Right renal cortex interstitium (tissue), 3 donors: ENCODE measurements at regions not wholly inside any gene's neighbourhood (a gene's known extent, or its start where the extent isn't known, plus 50 kb on each side); places are given as distances from the start of the nearest gene placed in this dataset.
"Not testable (repeated sequence)": the region's sequence is repeated elsewhere in the genome, so short reads cannot be mapped to it uniquely, and the experiment has no call there.

ENCODE experiments used
- DNase-seq, 3 donors: peaks; one replicate each; pipeline ENCODE4 v3.0.0-alpha.2; 2013; ENCODE audit warnings: low read depth in 3 of 3, low spot score in 2 of 3

- DNase-seq, result no peak
Observed at GRCh38 chr3:18195836-18196235, 229.3 kb downstream of the SATB1 start.

- DNase-seq, result no peak
Observed at GRCh38 chr3:18194431-18194830, 230.7 kb downstream of the SATB1 start.

GRCh38 chr3:18190646-18191045, 234.5 kb downstream of the SATB1 start:
- DNase-seq, result no peak

GRCh38 chr3:18189282-18190050, 235.7 kb downstream of the SATB1 start:
- DNase-seq, result peak in 1 of 3 donors; percentile 6

GRCh38 chr3:18188491-18188890, 236.6 kb downstream of the SATB1 start:
- DNase-seq, result no peak

GRCh38 chr3:18185624-18186023, 239.5 kb downstream of the SATB1 start:
- no peak for DNase-seq

GRCh38 chr3:18182923-18183322, 242.2 kb downstream of the SATB1 start:
- DNase-seq, result not testable (repeated sequence)

GRCh38 chr3:18179521-18179920, 245.6 kb downstream of the SATB1 start:
- no peak for DNase-seq

- no peak for DNase-seq
Observed at GRCh38 chr3:18177271-18177670, 247.9 kb downstream of the SATB1 start.

- DNase-seq, result not testable (repeated sequence)
Observed at GRCh38 chr3:18173891-18174290, 251.2 kb downstream of the SATB1 start.

- no peak for DNase-seq
Observed at GRCh38 chr3:18159681-18160080, 265.5 kb downstream of the SATB1 start.

GRCh38 chr3:18153571-18154173, 271.5 kb downstream of the SATB1 start:
- DNase-seq, result no peak

- no peak for DNase-seq
Observed at GRCh38 chr3:18151199-18151598, 273.9 kb downstream of the SATB1 start.

GRCh38 chr3:18149935-18150334, 275.2 kb downstream of the SATB1 start:
- no peak for DNase-seq

GRCh38 chr3:18149386-18149785, 275.8 kb downstream of the SATB1 start:
- no peak for DNase-seq

GRCh38 chr3:18144571-18144970, 280.6 kb downstream of the SATB1 start:
- DNase-seq, result no peak

GRCh38 chr3:18143258-18143780, 281.8 kb downstream of the SATB1 start:
- no peak for DNase-seq

- no peak for DNase-seq
Observed at GRCh38 chr3:18137958-18138357, 287.2 kb downstream of the SATB1 start.

- DNase-seq, result no peak
Observed at GRCh38 chr3:18135060-18135814, 289.9 kb downstream of the SATB1 start.

GRCh38 chr3:18134386-18135059, 290.6 kb downstream of the SATB1 start:
- DNase-seq, result no peak

GRCh38 chr3:18132991-18133390, 292.1 kb downstream of the SATB1 start:
- DNase-seq, result no peak
